Endodermal cell (in vitro differentiated cells): ENCODE measurements at regions not wholly inside any gene's neighbourhood (a gene's known extent, or its start where the extent isn't known, plus 50 kb on each side); places are given as distances from the start of the nearest gene placed in this dataset.

Source experiments
- DNase-seq: peaks from one replicate; pipeline ENCODE4 v3.0.0-alpha.2; 2017
- H3K27ac ChIP-seq: 2 replicates; pipeline ENCODE4 v1.5.1; 2013; ENCODE audit warnings: mild to moderate bottlenecking, low read depth, low read length, moderate library complexity
- H3K27me3 ChIP-seq: 2 replicates; pipeline ENCODE4 v1.6.1; 2013; ENCODE audit warnings: mild to moderate bottlenecking, low read length, moderate library complexity; ENCODE audit not compliant: insufficient read depth, control insufficient read depth, poor library complexity, severe bottlenecking
- H3K36me3 ChIP-seq: 2 replicates; pipeline ENCODE4 v1.7.0; 2013; ENCODE audit warnings: mild to moderate bottlenecking, low read length, moderate library complexity; ENCODE audit not compliant: control insufficient read depth, insufficient read depth
- H3K4me1 ChIP-seq: one replicate; pipeline ENCODE4 v1.7.0; 2013; ENCODE audit warnings: low read length; ENCODE audit not compliant: control insufficient read depth, insufficient read depth
- H3K4me3 ChIP-seq: 2 replicates; pipeline ENCODE4 v1.5.1; 2013; ENCODE audit warnings: mild to moderate bottlenecking, low read length, moderate library complexity
- H3K9ac ChIP-seq: 2 replicates; pipeline ENCODE4 v1.6.1; 2013; ENCODE audit warnings: mild to moderate bottlenecking, low read length, moderate library complexity; ENCODE audit not compliant: poor library complexity, severe bottlenecking; ENCODE audit errors: extremely low read depth
- H3K9me3 ChIP-seq: 2 replicates; pipeline ENCODE4 v1.6.1; 2013; ENCODE audit warnings: mild to moderate bottlenecking, low read length, moderate library complexity; ENCODE audit not compliant: control insufficient read depth
- H3K27ac Mint-ChIP-seq: 2 replicates; pipeline ENCODE4 v1.8.0; 2020; ENCODE audit warnings: mixed read lengths
- H3K27me3 Mint-ChIP-seq: 2 replicates; pipeline ENCODE4 v1.8.0; 2021; ENCODE audit warnings: mild to moderate bottlenecking, mixed read lengths; ENCODE audit not compliant: insufficient read depth
- H3K36me3 Mint-ChIP-seq: 2 replicates; pipeline ENCODE4 v1.8.0; 2020; ENCODE audit warnings: low read depth, mixed read lengths
- H3K4me1 Mint-ChIP-seq: 2 replicates; pipeline ENCODE4 v1.8.0; 2020; ENCODE audit warnings: mixed read lengths
- H3K4me3 Mint-ChIP-seq: 2 replicates; pipeline ENCODE4 v1.8.0; 2020; ENCODE audit warnings: mild to moderate bottlenecking, moderate library complexity, mixed read lengths
- H3K9me3 Mint-ChIP-seq: 2 replicates; pipeline ENCODE4 v1.8.0; 2020; ENCODE audit warnings: mild to moderate bottlenecking, mixed read lengths
- WGBS, 2 experiments: methylation state at CpG; one replicate each; pipeline versions ENCODE4 v1.1.5 to v1.1.7; 2013; ENCODE audit warnings: missing lambda C conversion rate in 2 of 2, mixed read lengths in 1 of 2; ENCODE audit not compliant: insufficient coverage in 1 of 2, insufficient read length in 1 of 2; 5-methylcytosine and 5-hydroxymethylcytosine counted together
- TF ChIP-seq, protein P1 (sequence below): fragments of 200-600 bp; sonication (generic); conservative IDR thresholded peaks from 2 replicates; pipeline ENCODE4 v1.5.0; 2021; ENCODE audit warnings: antibody characterized with exemption, mild to moderate bottlenecking

DNA sequence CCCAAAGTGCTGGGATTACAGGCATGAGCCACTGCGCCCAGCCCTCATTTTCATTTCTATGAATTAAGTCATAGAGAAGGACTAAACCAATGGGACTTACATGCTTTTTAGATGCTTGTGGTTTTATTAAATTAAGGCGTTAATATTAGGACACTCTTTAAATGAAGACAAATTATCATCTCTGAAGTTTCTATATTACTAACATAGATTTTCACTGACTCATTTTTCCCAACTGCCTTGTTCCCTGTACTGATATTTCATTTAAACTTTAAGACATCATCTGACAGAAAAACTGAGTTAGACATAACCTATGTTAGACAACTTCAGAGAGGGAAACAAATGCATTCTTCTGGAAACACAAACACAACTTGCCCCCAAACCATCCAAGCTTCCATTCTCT is 99.8 kb downstream of the BTG1 start:
- no peak overlapping the region for H3K27ac ChIP-seq
- no peak overlapping the region for H3K9ac ChIP-seq
- H3K36me3 ChIP-seq, result no peaks in the 10 kb centered on the region
- no peak overlapping the region for H3K27ac Mint-ChIP-seq
- H3K4me3 ChIP-seq, result no peak overlapping the region
- no peak overlapping the region for H3K4me3 Mint-ChIP-seq
- no peaks in the 10 kb centered on the region for H3K9me3 Mint-ChIP-seq
- no peaks in the 10 kb centered on the region for H3K4me1 Mint-ChIP-seq
- H3K4me1 ChIP-seq, result no peaks in the 10 kb centered on the region
- H3K27me3 ChIP-seq, result no peaks in the 10 kb centered on the region
- TF ChIP-seq, protein P1, sequence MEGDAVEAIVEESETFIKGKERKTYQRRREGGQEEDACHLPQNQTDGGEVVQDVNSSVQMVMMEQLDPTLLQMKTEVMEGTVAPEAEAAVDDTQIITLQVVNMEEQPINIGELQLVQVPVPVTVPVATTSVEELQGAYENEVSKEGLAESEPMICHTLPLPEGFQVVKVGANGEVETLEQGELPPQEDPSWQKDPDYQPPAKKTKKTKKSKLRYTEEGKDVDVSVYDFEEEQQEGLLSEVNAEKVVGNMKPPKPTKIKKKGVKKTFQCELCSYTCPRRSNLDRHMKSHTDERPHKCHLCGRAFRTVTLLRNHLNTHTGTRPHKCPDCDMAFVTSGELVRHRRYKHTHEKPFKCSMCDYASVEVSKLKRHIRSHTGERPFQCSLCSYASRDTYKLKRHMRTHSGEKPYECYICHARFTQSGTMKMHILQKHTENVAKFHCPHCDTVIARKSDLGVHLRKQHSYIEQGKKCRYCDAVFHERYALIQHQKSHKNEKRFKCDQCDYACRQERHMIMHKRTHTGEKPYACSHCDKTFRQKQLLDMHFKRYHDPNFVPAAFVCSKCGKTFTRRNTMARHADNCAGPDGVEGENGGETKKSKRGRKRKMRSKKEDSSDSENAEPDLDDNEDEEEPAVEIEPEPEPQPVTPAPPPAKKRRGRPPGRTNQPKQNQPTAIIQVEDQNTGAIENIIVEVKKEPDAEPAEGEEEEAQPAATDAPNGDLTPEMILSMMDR, result no peak
- H3K27me3 Mint-ChIP-seq, result no peaks in the 10 kb centered on the region
- H3K36me3 Mint-ChIP-seq, result no peaks in the 10 kb centered on the region
- WGBS, 2 experiments, result 100% methylated on average over 1 of the region's 2 CpGs
- no peak for DNase-seq
- no peaks in the 10 kb centered on the region for H3K9me3 ChIP-seq

- Histone ChIP-seq H3K4me3 (no peak overlapping the region), H3K9me3 (no peaks in the 10 kb centered on the region), H3K4me1 (no peaks in the 10 kb centered on the region), H3K27me3 (no peaks in the 10 kb centered on the region), H3K9ac (no peak overlapping the region), H3K27ac (no peak overlapping the region), H3K36me3 (no peaks in the 10 kb centered on the region)
- H3K4me1 Mint-ChIP-seq, result no peaks in the 10 kb centered on the region
- WGBS, 2 experiments, result 93% methylated on average over 2 of the region's 2 CpGs; no CpG with 5 or more reads in 1 of the 2 experiments
- H3K9me3 Mint-ChIP-seq, result no peaks in the 10 kb centered on the region
- H3K27me3 Mint-ChIP-seq, result no peaks in the 10 kb centered on the region
- no peaks in the 10 kb centered on the region for H3K36me3 Mint-ChIP-seq
- DNase-seq, result no peak
- H3K4me3 Mint-ChIP-seq, result no peak overlapping the region
- TF ChIP-seq, protein P1, result no peak
- H3K27ac Mint-ChIP-seq, result no peak overlapping the region
Measured at GRCh38 chr12:92044435-92044834, 101.2 kb downstream of the BTG1 start.

GRCh38 chr12:92042791-92043531 is 102.7 kb downstream of the BTG1 start:
- Mint-ChIP-seq H3K4me3 (no peak overlapping the region), H3K9me3 (no peaks in the 10 kb centered on the region), H3K27me3 (no peaks in the 10 kb centered on the region), H3K36me3 (no peaks in the 10 kb centered on the region), H3K4me1 (no peaks in the 10 kb centered on the region), H3K27ac (no peak overlapping the region)
- Histone ChIP-seq H3K27me3 (no peaks in the 10 kb centered on the region), H3K4me3 (no peak overlapping the region), H3K9me3 (no peaks in the 10 kb centered on the region), H3K36me3 (no peaks in the 10 kb centered on the region), H3K27ac (no peak overlapping the region), H3K4me1 (no peaks in the 10 kb centered on the region), H3K9ac (no peak overlapping the region)
- no peak for DNase-seq
- 92 to 94% methylated on average over 3 to 5 of the region's 5 CpGs for WGBS, 2 experiments
- TF ChIP-seq, protein P1, result no peak
